ENCODE measurements at regions not wholly inside any gene's neighbourhood (a gene's known extent, or its start where the extent isn't known, plus 50 kb on each side); places are given as distances from the start of the nearest gene placed in this dataset.
A peak's percentile ranks its signal among the peaks of the same experiment; 100 is the strongest.

GRCh38 chr20:52086878-52087277 is 104.7 kb downstream of the ZFP64 start:
- intact Hi-C loops (cut with micrococcal nuclease; ENCODE audit: unreplicated experiment): no loop called here
- no peak for TF ChIP-seq CTCF (IDR thresholded peaks at IDR 0.05; ENCODE audit: insufficient read depth in 1 of 2, low read depth in 1 of 2, low read length in 1 of 2, severe bottlenecking in 1 of 2, unreplicated experiment in 1 of 2)
- ChIA-PET POLR2A (no interaction called here), CTCF (interaction anchor here (0.5 to 0.7 kb wide), 2 partner anchors 492 to 1071 kb away, joined by 3 to 4 read pairs; no protein-coding TSS in a partner anchor)
- H3K4me1 ChIP-seq: peaks cover 11% of the 10 kb centered on the region
- Mint-ChIP-seq H3K27me3 (ENCODE audit: insufficient read depth, unreplicated experiment) (no peaks in the 10 kb centered on the region), H3K4me1 (ENCODE audit: low read depth, unreplicated experiment) (peaks cover 24% of the 10 kb centered on the region), H3K4me3 (ENCODE audit: unreplicated experiment) (no peak overlapping the region), H3K9me3 (ENCODE audit: unreplicated experiment) (peaks cover 29% of the 10 kb centered on the region), H3K27ac (ENCODE audit: unreplicated experiment) (no peak overlapping the region), H3K36me3 (ENCODE audit: insufficient read depth, unreplicated experiment) (no peaks in the 10 kb centered on the region)
- no peaks in the 10 kb centered on the region for H3K27me3 ChIP-seq (replicated peaks; ENCODE audit: control insufficient read depth, insufficient read depth, low read length)
- H3K36me3 ChIP-seq (ENCODE audit: control insufficient read depth, insufficient read depth, low read length): no peaks in the 10 kb centered on the region
- BruUV-seq (replicated peaks): no TSS peak
- peaks cover 26% of the 10 kb centered on the region for H3K9me3 ChIP-seq
- no peak overlapping the region for H3K4me3 ChIP-seq (ENCODE audit: low read depth, low read length)
- no peak for DNase-seq

- intact Hi-C loops (cut with micrococcal nuclease; ENCODE audit: unreplicated experiment): loop anchor here (5.0 kb wide), 2 partner anchors 462 to 1097 kb away; no protein-coding TSS in a partner anchor
- no peaks in the 10 kb centered on the region for H3K36me3 ChIP-seq (ENCODE audit: control insufficient read depth, insufficient read depth, low read length)
- ChIA-PET POLR2A (no interaction called here), CTCF (interaction anchor here (2.4 to 3.7 kb wide), 2 partner anchors 285 to 1097 kb away, joined by 6 to 22 read pairs; no protein-coding TSS in a partner anchor)
- DNase-seq: no peak
- Mint-ChIP-seq H3K9me3 (ENCODE audit: unreplicated experiment) (peaks cover 29% of the 10 kb centered on the region), H3K4me1 (ENCODE audit: low read depth, unreplicated experiment) (peaks cover 28% of the 10 kb centered on the region), H3K27me3 (ENCODE audit: insufficient read depth, unreplicated experiment) (no peaks in the 10 kb centered on the region), H3K27ac (ENCODE audit: unreplicated experiment) (no peak overlapping the region), H3K36me3 (ENCODE audit: insufficient read depth, unreplicated experiment) (no peaks in the 10 kb centered on the region), H3K4me3 (ENCODE audit: unreplicated experiment) (no peak overlapping the region)
- BruUV-seq (replicated peaks): no TSS peak
- peaks cover 11% of the 10 kb centered on the region for H3K4me1 ChIP-seq
- no peak overlapping the region for H3K4me3 ChIP-seq (ENCODE audit: low read depth, low read length)
- peaks cover 22% of the 10 kb centered on the region for H3K9me3 ChIP-seq
- no peaks in the 10 kb centered on the region for H3K27me3 ChIP-seq (replicated peaks; ENCODE audit: control insufficient read depth, insufficient read depth, low read length)
- no peak for TF ChIP-seq CTCF (IDR thresholded peaks at IDR 0.05; ENCODE audit: insufficient read depth in 1 of 2, low read depth in 1 of 2, low read length in 1 of 2, severe bottlenecking in 1 of 2, unreplicated experiment in 1 of 2)
Measured at GRCh38 chr20:52084727-52085126, 106.9 kb downstream of the ZFP64 start.

GRCh38 chr20:52083627-52084232 is 107.8 kb downstream of the ZFP64 start:
- no TSS peak for BruUV-seq (replicated peaks)
- no peak overlapping the region for H3K4me3 Mint-ChIP-seq (ENCODE audit: unreplicated experiment)
- Histone ChIP-seq H3K9me3 (peaks cover 22% of the 10 kb centered on the region), H3K36me3 (ENCODE audit: control insufficient read depth, insufficient read depth, low read length) (no peaks in the 10 kb centered on the region), H3K4me1 (peaks cover 11% of the 10 kb centered on the region), H3K27me3 (replicated peaks; ENCODE audit: control insufficient read depth, insufficient read depth, low read length) (no peaks in the 10 kb centered on the region), H3K4me3 (ENCODE audit: low read depth, low read length) (no peak overlapping the region)
- peak; percentile 95 to 96 for TF ChIP-seq CTCF (IDR thresholded peaks at IDR 0.05; ENCODE audit: insufficient read depth in 1 of 2, low read depth in 1 of 2, low read length in 1 of 2, severe bottlenecking in 1 of 2, unreplicated experiment in 1 of 2)
- H3K27me3 Mint-ChIP-seq (ENCODE audit: insufficient read depth, unreplicated experiment): no peaks in the 10 kb centered on the region
- peak overlapping the region; percentile 23 for H3K27ac Mint-ChIP-seq (ENCODE audit: unreplicated experiment)
- peak; percentile 86 to 87 for DNase-seq
- H3K9me3 Mint-ChIP-seq (ENCODE audit: unreplicated experiment): peaks cover 21% of the 10 kb centered on the region
- H3K36me3 Mint-ChIP-seq (ENCODE audit: insufficient read depth, unreplicated experiment): no peaks in the 10 kb centered on the region
- intact Hi-C loops (cut with micrococcal nuclease; ENCODE audit: unreplicated experiment): loop anchor here (1.0 to 5.0 kb wide), 9 partner anchors 117 to 1096 kb away; no protein-coding TSS in a partner anchor
- H3K4me1 Mint-ChIP-seq (ENCODE audit: low read depth, unreplicated experiment): peaks cover 28% of the 10 kb centered on the region
- ChIA-PET POLR2A (no interaction called here), CTCF (interaction anchor here (0.6 to 3.7 kb wide), 13 partner anchors 23 to 1096 kb away, joined by 3 to 22 read pairs (median 4); no protein-coding TSS in a partner anchor)

All from Caco-2 (cell line).